ENCODE measurements at regions not wholly inside any gene's neighbourhood (a gene's known extent, or its start where the extent isn't known, plus 50 kb on each side); places are given as distances from the start of the nearest gene placed in this dataset.

DNA sequence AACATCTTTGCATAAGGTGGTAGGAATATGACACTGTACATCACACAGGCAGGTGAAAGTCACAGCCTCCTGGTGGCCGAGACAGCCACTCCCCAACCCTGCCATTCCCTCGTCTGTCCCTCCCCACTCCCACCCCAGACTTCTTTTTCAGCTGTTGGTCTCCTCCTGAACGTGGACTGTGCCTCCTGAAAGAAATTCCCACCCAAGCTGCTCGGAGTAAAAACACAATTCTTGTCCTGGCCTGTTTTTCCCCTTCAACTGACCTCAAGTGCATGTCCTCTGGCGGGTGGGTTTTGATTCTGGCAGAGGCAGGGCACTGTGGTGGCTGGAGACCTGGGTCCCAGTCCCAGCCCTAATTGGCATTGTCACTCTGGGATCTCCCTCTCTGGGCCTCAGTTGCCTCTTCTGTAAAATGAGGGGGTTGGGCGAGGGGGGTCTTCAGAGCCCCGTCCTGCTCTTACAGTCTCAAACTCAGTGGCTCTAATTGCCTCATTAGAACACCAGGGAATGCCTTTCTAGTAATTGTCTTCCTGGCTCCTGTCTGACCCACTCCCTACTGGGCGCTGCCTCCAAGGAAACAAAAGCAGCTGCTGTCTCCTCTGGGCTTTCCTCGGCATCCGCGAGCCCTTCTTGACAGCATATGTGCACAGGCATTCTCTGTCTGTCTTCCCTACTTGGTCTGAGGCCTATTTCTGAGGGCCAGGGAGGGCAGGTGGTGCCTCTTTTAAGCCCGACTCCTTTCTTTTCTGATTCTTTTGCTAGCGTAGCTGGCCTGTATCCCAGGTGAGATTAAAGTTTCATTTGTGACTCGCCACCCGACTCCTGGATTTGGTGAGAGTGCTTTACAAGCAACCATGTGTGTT, 186.6 kb upstream of the RMST start:
- DNase-seq = no peak

DNA sequence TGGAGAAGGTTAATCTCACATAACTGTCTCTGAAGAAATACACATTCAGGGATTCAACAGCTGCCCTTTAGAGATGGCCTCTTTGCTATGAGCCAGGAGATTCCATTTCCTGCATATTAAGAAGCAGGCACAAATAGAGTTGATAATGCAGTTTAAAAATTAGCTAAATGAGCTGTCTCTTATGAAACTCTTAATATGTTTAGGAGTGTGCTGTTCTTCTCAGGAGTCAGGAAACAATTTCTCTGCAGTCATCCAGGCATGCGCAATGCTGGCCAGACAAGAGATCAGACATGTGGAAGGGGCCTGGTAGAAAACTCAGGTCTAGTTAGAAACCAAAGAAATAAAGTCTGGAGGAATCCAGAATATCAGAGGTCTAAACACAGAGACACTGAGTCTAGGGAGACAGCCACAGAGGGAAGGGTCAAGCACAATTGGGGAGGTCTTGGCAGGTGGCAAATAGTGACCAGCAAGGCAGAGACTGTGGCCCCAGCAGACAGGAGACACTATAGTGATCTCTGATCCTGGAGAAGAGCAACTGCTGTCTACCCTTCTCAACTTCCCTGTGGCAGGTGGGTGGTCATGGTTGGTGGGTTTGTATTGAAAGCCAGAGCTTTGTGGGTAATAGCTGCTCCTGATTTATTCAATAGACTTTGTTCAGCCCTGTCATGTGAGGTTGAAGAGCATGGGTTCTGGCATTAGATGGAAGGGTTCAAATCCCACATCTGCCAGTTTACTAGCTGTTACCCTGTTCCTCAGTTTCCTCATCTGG, 185.8 kb upstream of the RMST start:
- DNase-seq = no peak

DNA sequence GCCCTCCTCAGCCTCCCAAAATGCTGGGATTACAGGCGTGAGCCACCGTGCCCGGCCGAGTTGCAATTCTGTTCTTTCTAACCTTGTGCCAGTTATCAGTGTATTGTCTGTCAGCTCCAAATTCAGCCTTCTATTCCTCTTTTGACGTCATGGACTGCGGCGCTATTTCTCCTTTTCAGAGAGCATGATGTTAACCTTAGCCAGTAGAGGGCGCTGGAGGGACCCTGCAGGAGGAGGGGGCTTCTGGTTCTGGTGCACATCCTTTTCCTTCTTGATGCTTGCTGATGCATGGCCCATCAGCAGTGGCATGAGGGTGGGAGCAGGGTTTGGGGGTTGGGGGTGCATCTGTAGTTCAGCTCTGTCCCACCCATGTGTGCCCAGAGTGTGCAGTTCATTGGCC, 179.3 kb upstream of the RMST start:
- no peak for DNase-seq

DNA sequence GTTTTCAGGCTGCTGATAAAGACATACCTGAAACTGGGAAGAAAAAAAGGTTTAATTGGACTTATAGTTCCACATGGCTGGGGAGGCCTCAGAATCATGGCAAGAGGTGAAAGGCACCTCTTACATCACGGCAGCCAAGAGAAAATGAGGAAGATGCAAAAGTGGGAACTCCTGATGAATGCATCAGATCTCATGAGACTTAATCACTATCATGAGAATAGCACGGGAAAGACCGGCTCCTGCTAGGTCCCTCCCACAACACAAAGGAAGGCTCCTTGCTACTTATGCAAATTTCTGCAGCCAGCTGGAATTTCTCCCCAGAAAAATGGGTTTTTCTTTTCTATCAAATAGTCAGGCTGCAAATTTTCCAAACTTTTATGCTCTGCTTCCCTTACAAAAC, 174.1 kb upstream of the RMST start:
- DNase-seq = no peak

DNA sequence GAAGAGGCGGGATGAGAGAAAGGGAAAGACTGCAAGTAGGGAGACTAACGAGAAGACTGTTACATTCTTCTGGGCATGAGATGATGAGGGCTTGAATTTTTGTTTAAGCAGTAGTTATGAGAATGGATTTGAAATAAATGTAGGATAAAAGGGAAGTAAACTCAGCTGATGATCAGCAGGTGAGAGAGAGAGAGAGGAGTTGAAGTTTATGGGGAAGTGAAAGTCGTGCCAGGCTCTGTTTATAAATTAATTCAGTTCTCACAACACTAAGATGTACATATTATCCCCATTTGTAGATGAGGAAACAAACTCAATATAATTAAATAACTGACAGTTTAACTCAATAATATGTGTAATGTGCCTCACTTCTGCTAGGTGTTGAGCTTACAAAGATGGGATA, 170.0 kb upstream of the RMST start:
- no peak for DNase-seq

DNA sequence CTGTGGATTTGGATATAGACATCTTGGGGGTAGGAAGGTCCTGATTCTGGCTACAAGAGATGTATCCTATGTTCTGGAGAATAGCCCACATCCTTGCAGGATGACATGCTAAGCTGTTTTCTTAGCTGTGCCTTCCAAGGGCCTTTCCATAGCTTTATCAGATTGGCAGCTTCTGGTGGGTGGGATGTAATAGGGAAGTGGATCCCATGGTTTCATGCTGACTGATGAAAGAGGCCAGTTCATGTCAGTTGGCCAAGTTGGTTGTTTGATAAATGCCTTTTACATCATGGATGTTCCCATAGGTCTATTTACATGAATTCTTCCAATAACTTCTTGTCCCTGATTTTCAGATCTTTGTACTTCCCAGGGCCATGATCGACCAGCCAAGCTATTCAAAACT, 169.1 kb upstream of the RMST start:
- DNase-seq = no peak

DNA sequence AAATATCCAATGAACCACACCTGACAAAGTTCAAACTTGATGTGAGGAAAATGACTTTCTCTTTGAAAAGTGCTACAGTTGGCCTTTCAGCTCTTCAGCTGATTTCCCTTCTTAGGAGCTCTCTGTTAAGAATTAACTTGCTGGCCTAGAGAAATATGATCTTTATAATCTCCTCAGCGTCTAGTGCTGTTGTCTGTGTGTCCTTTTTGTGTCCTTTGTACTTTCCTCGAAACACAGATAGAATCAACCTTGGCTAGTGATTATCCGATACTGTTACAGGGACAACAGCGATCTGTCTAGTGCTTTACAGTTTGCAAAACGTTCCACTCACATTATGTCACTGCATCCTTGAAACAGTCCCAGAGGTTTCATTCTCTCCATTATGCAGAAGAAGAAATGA, 162.8 kb upstream of the RMST start:
- DNase-seq = no peak

DNA sequence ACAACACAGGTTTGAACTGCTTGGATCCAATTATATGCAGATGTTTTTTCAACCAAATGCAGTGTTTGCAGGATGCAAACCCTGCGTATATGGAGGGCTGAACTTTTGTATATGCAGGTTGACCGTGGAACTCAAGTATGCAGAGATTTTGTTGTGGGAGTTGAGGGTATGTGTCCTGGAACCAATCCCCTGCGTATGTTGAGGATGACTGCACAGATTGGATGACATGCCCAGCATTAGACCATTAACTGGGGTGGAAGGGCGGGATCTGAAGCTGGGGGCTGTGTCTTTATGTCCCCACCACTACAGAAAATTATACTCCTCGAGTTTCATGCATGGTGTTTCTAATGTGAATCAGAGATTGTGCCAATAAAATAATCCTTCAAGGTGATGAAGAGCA, 162.2 kb upstream of the RMST start:
- no peak for DNase-seq

DNA sequence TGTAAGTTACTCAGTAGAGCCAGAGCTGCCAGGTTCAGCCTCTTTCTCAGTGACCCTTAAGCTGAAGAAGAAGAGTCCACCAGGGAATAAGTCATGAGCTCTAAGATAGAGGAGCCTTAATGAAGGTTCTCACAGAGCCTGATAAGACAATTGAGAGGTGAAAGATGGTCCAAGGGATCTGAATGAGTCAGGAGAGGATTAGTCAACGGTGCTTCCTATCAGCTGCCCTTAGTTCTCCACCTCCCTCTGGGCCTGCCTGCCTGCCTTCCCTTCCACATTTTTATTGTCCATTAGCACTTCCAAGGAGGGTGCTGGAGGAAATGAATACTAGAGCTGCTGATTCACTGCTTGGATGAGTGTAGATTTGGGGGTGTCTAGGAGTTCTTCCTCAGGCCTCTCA, 161.7 kb upstream of the RMST start:
- no peak for DNase-seq

DNA sequence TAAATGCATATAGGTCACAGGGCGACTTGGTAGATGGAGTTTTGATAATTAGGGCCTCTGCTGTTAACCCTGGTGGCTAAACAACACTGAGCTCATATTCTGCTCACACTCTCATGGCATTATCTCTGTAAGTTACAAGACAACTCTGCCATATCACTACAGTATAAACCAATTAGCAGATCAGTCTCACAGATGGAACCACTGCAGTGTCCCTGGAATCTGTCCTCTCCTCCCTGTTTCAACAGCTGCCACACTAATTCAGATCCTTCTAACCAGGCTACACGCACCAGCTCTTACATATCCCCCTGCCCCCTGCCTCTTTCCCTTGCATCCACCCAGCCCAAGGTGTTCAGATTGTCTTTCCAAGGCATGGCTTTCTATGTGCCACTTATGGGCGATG, 161.0 kb upstream of the RMST start:
- no peak for DNase-seq

DNA sequence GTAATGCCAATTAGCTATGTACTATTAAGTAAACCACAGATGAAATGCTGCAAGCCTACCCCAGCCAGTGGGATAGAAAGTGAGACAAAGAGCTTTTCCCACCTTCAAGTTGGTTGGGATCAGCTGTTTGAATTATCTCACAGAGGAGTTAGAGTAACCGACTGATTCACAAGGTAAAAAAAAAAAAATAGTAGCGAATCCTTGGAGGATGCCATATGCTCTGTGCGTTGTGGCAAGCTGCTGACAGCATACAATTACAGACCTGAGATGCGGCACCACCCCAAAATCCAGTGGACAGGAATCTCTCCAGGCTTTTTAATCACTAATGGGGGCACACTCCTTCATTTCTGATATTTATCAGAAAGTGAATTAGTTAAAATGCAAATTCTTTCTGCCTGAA, 157.0 kb upstream of the RMST start:
- no peak for DNase-seq

DNA sequence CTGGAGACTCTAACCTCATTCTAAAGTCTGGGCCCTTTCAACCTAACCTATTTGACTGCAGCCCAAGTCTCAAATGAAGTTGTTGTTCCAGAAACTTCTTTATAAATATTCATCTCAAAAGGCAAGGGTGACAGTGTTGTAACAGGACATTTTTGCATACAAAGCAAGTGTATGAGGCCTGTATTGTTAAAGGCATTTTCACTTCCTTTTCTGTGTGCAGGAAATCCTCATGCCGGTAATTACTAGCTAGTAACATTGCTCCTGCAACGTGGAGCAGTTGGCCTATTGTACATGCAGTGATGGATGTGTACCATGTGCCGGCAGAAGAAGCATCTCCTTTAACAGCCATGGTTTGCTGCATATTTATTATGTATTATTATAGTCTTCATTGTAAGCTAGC, 156.5 kb upstream of the RMST start:
- DNase-seq = no peak

DNA sequence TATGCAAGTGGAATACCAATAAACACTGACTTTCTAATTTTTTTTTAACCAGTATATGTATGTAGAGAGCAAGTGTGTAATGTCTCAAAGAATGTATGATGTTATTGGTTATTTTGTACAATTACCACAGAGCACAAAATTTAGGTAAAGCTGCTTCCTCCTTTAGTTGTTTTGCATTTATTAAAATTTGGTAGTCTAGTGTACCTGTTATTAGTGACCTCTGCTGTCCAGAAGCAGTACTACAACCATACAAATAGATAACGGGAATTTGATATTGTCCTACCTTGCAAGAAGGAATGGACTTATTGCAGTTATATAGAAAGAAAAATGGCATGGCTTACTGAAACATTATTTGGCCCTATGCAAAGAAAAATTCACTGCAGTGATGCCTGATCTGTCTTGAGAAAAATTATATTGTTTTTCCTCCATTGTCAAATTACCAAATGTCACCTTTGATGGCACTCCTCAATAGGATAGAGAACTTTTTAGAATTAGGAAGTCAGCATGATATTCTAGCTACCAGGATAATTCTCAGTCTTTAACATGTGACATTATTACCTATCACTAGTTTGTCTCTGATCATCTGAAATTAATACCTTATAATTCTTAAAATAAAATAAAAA, 153.9 kb upstream of the RMST start:
- DNase-seq = peak; percentile 45

DNA sequence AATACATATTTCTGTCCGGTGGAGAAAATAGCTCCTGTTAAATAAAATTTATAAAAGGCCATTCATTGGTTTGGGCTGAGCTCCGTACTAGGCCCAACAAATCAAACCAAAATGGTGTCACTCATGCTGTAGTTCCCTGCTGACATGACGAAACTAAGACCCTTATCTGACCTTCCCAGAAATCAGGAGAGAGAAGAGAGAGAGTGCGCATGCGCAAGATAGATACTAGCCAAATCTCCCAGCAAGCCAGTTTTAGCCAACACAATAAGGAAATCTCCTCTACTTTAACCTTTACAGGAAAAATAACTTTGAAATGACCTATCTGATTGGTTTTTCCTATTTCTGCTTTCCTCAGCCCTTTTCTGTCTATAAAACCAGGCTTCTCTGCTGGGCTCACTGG, 152.7 kb upstream of the RMST start:
- DNase-seq = no peak

DNA sequence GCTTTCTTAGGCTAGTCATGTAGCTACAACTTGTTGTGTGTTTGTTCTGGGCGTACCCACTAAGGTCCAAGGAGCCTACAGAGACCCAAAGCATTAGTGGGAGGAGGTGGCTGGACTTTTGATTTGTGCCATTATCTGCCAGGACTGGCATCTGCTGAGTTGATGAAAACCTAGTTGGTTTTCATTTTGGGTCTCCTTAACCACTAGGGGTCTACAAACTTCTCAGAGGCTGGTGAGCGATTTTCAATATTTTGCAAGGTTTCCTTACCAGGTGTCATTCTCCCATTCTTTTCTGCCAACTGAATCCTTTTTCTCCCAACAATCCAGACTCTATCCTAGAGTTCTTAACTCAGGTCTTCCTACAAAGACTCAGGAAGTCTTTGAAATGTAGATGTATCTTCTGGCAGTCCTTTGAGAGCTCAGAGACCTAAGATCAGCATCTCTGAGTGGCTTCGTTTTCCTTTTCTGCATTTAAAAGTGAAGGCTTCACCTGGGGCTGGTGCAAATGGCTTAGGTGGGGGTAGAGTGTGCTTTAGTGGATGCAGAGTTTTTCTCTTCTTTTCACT, 150.0 kb upstream of the RMST start:
- no peak for DNase-seq

DNA sequence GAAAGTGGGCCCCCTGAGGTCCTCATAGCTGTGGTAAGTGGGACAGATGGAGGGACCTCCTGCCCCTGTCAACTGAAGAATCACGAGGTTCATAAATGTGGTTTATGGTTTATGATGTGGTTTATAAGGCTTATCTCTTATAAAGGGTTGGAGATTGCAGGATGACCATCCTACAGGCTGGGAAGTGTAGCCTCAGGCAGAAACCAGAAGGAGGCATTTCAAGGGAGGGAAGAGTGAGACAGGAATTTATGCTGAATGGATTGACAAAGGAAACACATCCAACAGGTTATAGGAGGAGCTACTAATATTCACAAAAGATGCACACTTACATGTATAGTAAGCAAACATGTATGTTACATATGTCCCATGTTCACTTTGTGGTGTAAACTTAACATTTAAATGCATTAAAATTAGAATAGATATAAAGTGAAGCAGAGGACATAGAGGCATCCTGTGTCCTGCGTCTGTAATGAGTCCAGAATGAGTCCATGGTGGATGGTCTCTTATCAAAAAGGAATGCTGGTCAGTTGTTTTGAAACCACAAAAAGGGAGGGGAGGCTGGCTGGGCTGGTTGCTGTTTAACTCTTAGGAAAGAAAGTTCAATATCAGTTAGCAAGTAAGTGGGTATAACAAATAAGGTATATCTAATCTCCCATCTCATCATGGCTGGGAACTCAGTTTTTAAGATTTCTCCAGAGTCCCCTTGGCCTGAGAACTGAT, 149.0 kb upstream of the RMST start:
- no peak for DNase-seq

DNA sequence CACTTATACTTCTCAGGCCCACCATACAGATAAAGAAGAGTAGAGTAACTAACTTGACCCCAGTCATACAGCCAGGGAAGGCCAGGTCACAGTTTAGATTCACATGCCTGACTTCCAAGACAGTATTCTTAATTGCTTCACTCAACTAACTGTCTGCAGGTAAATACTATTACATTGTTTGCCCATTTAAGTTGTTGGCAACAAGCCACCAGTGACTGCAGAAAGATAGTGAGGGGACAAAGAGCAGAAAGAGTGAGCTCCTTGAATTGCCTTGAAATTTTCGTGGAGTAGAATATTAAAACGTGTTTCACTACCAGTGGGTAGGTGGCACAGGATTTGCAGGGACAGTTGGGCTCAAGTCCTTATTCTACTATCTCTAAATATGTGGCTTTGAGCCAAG, 146.3 kb upstream of the RMST start:
- DNase-seq = no peak

DNA sequence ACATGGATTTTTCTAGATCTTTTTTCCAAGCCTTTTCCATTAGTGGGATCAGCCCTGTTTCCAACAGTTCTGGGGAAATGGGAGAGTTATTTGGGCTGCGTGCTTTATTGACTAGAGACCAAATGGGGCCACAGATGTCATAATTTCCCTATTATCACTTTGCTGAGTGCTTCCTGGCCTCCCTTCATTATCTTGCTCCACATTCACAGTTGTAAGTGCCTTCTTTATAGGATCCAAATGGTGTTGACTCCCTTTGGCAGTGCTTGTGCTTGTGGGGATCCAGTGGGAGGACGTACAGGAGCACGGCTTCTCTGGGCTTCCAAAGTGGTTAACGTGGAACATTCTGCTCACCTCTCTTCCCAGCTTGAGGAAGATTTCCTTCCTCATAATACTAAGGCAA, 141.0 kb upstream of the RMST start:
- no peak for DNase-seq

DNA sequence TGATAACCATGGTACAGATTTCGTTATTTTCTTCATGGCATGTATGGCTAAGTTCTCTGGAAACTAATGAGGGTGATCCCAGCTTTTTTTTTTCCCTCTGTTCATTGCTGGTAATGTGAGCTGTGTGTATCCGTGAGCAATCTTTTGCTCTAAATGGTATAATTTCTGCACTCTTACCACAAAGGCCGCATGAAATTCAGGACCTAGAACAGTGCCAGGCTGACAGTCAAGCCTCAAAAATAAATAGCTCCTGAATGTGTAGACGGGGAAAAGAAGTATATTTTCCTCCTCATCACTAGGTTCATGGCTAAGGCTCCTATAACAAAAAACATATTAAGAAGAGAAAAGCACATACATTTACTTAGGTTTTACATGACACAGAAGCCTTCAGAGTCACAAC, 140.2 kb upstream of the RMST start:
- DNase-seq = no peak

DNA sequence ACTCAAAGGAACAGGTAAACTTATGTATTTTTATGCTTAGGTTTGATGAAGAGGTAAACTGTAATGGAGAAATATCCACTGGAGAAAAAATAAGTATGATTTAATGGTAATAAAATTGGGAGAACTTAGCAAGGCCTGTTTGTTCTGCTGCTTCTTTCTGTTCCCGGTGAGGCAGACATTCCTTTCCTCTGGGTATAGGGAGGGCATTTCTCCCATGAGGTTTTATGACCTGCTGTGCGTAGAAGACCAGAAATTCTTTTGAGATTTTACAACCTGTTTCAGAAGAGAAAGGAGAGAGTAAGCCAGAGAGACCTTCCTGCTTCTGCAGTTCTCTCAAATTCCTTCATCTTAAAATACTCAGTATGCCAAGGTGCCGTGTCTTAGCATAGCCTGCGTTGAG, 139.4 kb upstream of the RMST start:
- DNase-seq = no peak

DNA sequence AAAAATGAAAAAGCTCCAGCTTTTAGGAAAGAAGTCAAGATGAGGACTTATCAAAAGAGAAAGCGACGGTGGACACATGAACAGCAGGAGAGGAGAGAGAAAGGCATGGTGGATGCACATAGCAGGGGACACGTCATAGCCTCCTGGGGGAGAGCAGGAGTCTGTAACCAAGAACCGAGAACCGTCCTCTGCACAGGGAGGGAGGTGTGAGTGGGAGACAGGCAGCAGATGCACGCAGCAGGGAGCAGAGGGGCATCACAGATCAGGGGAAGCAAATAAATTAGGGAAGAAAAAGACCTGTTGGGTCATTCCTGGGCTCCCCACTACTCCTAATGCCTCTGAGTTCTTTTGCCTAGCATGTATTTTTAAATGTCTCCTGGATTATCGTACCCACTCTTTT, 138.1 kb upstream of the RMST start:
- no peak for DNase-seq

DNA sequence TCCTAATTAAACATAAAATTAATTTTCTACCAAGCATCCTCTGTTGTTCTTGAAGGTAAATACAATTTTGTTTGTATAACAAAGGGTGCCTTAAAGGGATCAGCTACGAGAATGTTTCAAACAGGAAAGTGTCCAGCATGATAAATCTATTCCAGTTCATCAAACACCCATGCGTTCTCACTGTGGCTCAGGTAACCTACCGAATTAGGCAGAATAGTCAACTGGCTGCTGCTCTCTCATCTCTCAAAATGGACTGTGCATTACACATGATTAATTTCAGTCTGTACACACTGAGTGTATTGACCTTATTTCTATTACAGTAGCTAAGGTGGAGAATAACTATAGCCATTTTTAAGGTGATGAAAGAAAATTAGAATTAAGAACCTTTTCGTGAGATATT, 127.5 kb upstream of the RMST start:
- DNase-seq = no peak

All from fibroblast of skin of back (primary cell).